Coronary artery (tissue), 2 donors: ENCODE measurements at regions not wholly inside any gene's neighbourhood (a gene's known extent, or its start where the extent isn't known, plus 50 kb on each side); places are given as distances from the start of the nearest gene placed in this dataset.

Experiments used
- DNase-seq: peaks from one replicate; pipeline ENCODE4 v3.0.0-alpha.2; 2017; ENCODE audit warnings: low spot score
- H3K27ac ChIP-seq, 2 donors: fragments of 200-600 bp; sonication (generic); one replicate each; pipeline ENCODE4 v1.5.1; 2016 to 2019
- H3K4me3 ChIP-seq: fragments of 200-600 bp; sonication (generic); 2 replicates; pipeline ENCODE4 v1.5.1; 2016; ENCODE audit warnings: mild to moderate bottlenecking, moderate library complexity
- TF ChIP-seq, protein P1 (sequence below): fragments of 200-600 bp; sonication (generic); IDR thresholded peaks from one replicate; pipeline ENCODE4 v1.5.1; 2019; ENCODE audit warnings: antibody characterized with exemption

DNA sequence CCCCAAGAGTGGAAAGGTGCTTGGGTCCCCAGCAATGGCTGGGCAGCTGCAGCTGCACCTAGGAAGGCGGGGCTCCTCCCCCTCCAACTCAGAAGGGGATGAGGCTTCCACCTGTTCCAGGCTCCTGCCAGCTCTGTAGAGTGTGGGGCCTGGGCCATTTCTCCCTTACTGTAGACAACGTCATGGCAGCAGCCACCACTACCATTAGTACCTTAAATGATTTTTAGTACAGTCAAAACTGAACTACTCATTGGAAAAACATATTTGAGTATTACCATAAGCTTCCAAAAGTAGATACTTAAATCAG is 1274.2 kb upstream of the GBE1 start:
- TF ChIP-seq, protein P1, sequence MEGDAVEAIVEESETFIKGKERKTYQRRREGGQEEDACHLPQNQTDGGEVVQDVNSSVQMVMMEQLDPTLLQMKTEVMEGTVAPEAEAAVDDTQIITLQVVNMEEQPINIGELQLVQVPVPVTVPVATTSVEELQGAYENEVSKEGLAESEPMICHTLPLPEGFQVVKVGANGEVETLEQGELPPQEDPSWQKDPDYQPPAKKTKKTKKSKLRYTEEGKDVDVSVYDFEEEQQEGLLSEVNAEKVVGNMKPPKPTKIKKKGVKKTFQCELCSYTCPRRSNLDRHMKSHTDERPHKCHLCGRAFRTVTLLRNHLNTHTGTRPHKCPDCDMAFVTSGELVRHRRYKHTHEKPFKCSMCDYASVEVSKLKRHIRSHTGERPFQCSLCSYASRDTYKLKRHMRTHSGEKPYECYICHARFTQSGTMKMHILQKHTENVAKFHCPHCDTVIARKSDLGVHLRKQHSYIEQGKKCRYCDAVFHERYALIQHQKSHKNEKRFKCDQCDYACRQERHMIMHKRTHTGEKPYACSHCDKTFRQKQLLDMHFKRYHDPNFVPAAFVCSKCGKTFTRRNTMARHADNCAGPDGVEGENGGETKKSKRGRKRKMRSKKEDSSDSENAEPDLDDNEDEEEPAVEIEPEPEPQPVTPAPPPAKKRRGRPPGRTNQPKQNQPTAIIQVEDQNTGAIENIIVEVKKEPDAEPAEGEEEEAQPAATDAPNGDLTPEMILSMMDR = no peak
- Histone ChIP-seq H3K4me3 (no peak overlapping the region), H3K27ac (no peak overlapping the region)
- no peak for DNase-seq

DNA sequence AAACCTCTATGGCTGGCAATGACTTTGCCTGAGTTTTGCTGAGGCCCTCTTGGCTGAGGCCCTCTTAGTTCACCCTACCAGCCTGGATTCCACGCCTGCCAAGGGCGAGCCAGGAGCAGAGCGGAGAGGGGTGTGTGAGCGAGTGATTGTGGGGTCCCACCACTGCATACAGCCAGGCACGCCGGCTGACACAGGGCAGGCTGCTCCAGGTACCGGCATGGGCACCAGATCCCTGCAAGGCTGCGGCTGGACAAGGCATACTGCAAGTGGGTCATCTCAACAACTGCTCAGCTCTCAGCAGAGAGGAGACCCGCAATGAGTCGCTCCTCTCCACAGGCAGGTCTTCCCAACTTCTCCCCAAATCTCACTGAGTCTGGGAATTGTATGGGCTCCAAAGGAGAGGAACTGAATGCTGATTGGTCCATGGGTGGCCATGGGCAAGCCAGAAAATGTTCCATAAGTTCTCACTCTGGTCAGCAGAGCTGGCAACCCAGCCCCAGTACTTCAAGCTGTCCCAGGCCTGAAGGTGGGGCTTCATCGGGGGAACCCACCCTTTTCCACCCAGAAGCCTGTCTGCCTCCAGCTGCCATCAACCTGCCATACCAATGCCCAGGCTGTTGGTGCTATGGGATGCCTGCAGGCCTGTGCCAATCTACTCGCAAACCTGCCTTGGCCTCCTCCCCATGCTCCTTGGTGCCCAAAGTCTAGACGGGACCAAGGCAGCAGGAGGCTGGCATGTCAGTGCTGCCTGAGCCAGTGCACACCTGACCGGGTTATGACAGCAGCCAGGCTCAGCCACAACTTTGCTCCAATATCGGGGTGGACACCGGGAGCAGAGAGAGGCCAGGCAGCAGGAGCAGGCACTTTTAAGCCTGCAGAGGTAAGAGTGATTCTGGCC is 1273.6 kb upstream of the GBE1 start:
- Histone ChIP-seq H3K4me3 (no peak overlapping the region), H3K27ac (no peak overlapping the region)
- TF ChIP-seq, protein P1 = no peak
- DNase-seq = no peak

DNA sequence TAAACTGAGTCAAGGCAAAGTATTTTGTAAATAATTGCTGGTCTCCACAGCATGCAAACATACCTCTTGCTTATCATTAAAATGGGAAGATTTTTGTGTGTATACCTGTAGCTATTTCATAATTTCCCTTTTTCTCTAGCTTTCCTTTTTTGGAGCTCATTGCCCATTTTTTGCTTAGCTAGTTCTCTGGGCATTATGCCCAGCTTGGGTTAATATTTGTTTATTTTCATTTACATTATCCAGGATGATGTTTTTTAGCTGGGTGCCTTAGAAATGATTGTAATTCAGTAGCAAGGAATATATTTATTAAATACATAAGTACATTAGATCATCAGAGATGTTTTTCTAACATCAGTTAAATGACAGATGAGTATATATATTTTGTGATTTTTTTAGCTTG is 1271.7 kb upstream of the GBE1 start:
- Histone ChIP-seq H3K27ac (no peak overlapping the region), H3K4me3 (no peak overlapping the region)
- no peak for DNase-seq
- TF ChIP-seq, protein P1 = no peak

DNA sequence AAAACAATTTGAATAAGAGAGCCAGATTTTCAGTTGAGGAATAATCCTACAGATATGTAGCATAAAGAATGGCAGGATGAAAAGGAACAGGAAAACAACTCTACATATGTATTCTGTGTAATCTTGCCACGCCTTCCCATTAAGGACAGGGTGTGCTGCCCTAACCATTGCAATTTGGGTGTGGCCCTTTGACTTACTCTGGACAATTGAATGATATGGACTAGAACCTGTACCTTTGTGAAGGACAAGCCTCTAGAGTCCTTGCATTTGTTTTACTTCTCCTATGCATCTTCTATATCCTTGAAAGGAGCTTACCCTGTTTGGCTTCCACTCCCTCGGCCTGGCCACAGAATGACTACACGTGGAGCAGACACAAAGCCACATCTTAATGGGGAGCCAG is 1261.6 kb upstream of the GBE1 start:
- Histone ChIP-seq H3K4me3 (no peak overlapping the region), H3K27ac (no peak overlapping the region)
- TF ChIP-seq, protein P1 = no peak
- DNase-seq = no peak

DNA sequence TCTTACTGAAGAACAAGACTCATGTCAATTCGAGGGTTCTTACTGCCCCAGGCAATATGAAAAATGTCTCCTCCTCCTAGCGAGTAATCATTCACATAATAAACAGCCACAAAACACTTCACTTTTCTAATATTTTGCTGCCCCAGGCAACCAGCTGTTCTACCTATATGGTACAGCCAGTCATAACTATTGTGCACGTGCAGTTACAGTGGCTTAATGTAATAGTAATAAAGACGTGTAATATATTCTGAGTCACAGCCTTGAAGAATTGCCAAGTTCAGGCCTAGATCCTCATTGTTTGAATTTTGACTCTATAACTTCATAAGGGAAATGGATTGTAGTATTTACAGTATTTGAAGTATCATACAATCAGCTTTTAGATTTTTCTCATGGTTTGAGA is 1250.0 kb upstream of the GBE1 start:
- Histone ChIP-seq H3K4me3 (no peak overlapping the region), H3K27ac (no peak overlapping the region)
- TF ChIP-seq, protein P1 = no peak
- DNase-seq = no peak

DNA sequence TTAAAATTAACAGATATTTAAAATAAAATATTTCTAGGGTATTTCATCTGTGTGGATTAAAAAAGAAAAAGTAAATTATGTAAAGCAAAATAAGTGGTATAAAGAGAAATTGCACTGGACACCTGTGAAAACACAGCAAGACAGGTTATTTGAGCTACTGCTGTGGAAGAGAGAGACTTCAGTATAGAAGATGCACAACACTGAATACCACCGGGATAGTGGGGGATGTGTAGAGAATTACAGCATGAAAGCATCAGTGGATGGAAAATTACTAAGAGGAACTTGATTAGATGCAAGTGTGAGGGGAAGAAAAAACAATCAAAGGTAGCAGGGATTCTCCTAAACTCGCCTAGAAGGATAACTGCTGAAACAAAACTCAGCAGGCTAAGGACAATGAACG is 1242.5 kb upstream of the GBE1 start:
- DNase-seq = no peak
- Histone ChIP-seq H3K27ac (no peak overlapping the region), H3K4me3 (no peak overlapping the region)
- TF ChIP-seq, protein P1 = no peak

DNA sequence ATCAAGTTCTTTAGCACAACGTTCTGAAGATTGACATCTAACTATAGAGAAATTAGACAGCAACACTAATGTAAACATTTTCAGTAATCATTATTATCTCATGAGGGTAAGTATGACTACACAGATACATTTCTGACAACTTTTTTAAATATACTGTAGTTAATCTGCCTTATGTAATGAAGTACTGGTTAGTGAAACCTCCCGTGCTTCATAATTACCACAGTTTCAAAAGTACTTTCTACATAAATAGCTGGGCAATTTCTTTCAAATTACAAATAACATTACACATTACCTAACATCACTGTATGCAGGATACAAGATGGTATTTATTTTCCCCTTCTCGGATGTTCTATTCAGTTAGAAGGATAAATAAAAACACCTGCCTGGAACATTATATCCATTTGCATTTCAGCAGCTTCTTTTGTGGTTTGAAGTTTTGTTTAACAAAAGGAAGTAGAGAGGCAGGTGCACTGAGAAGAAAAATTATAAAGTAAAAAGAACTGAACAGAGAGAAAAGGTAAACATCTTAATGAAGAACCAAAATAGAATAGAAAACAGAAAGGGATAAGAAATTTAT is 1241.5 kb upstream of the GBE1 start:
- TF ChIP-seq, protein P1 = no peak
- DNase-seq = no peak
- no peak overlapping the region for H3K4me3 ChIP-seq
- H3K27ac ChIP-seq = no peak overlapping the region
